AG09319 (cell line): ENCODE measurements at regions not wholly inside any gene's neighbourhood (a gene's known extent, or its start where the extent isn't known, plus 50 kb on each side); places are given as distances from the start of the nearest gene placed in this dataset.

Source experiments
- DNase-seq: peaks from one replicate; pipeline ENCODE4 v3.0.0-alpha.2; 2010; ENCODE audit warnings: low read depth; ENCODE audit errors: extremely low read depth
- TF ChIP-seq, protein P1 (sequence below): IDR thresholded peaks from 2 replicates; pipeline ENCODE4 v1.5.1; 2011; ENCODE audit warnings: low read depth, mild to moderate bottlenecking, inconsistent platforms, low read length, moderate library complexity

DNA sequence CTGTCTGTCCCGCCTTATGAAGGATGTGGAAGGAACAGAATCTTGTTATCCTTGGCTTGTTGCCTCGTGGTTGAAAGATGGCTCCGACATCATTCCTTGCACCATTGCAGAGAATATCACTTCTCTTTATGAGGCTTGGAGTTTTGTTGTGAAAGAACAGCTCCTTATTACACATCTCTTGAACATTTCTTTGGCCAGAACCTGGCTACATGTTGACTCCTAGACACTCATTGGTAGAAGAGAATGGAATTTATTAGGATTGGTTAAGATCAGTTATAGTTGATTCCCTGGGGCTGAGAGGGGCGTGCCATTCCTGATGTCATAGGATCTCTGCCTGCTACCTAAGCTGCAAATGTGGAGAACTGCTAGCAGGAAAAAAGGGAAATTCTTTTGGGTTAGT lies 180.5 kb upstream of the CTBP2 start:
- no peak for DNase-seq
- TF ChIP-seq, protein P1, sequence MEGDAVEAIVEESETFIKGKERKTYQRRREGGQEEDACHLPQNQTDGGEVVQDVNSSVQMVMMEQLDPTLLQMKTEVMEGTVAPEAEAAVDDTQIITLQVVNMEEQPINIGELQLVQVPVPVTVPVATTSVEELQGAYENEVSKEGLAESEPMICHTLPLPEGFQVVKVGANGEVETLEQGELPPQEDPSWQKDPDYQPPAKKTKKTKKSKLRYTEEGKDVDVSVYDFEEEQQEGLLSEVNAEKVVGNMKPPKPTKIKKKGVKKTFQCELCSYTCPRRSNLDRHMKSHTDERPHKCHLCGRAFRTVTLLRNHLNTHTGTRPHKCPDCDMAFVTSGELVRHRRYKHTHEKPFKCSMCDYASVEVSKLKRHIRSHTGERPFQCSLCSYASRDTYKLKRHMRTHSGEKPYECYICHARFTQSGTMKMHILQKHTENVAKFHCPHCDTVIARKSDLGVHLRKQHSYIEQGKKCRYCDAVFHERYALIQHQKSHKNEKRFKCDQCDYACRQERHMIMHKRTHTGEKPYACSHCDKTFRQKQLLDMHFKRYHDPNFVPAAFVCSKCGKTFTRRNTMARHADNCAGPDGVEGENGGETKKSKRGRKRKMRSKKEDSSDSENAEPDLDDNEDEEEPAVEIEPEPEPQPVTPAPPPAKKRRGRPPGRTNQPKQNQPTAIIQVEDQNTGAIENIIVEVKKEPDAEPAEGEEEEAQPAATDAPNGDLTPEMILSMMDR: no peak

DNA sequence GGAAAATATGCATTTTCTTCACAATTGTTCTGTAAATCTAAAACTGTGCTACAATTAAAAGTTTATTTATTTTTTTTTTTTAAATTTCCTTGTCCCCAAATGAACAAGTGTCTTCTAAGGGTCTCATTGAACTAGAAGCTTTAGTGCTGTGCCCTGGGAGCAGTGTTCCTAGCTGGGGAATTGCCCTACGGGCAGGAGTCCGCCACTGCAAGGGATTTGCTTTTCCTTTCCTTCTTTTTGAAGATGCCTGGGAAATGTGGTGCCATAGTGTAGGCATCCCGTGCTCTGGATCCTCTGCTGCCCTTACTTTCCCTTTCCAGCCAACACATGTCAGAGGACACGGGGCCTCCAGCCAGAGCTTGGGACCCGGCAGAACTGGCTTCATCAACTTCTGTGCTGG lies 177.1 kb upstream of the CTBP2 start:
- TF ChIP-seq, protein P1: no peak
- DNase-seq: no peak

DNA sequence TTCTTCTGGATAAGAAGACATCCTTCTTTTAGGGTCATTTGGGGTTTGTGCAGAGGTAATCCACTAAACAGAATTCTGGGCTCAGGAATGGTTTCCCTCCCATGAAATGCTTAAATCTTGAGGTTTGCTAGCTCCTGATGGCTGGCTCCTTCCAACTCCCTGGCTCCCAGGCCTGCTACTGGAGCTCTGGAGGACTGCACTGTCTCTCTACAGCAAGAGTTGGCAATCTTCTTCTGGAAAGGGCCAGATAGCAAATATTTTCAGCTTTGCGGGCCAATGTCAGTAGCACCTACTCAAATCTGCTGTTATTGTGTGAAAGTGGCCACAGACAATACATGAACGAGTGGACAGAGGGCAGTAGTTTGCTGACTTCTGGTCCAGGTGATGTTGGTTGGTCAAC lies 174.2 kb upstream of the CTBP2 start:
- no peak for DNase-seq
- TF ChIP-seq, protein P1: no peak

DNA sequence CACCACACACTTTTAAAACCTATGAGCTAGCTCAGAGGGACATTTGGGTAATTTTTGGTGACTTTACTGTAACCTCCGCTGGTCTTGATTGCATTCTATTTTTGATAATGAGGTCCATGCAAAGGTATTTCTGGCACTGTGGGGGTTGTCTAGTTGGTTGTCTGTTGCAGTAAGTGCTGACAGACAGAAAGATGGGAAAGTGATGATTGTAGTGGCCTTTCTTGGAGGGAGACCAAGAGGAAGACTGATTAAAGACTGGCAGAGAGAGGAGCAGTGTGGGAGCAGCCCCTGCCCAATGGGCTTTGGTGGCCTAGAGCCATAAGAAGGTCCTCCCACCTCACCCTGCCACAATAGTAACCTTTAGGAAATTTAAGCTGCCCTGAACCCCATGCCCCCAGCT lies 173.4 kb upstream of the CTBP2 start:
- TF ChIP-seq, protein P1: no peak
- DNase-seq: no peak

DNA sequence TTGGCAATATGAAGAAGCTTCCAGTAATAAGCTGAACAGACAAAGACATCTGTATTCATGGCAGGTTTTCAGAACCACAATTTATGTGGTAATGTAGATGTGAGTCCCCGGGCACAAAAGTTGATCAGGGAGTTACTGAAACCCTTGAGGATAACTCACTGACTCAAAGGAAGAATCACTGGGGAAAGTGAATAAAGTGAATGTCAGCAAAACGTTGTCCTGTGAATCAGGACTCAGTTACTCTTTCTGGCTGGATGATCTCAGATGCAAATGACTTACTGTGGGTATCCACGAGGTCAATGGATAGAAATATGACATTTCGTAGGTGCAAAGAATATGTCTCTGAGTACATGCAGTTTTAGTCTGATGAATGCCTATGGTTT lies 172.8 kb upstream of the CTBP2 start:
- TF ChIP-seq, protein P1: no peak

DNA sequence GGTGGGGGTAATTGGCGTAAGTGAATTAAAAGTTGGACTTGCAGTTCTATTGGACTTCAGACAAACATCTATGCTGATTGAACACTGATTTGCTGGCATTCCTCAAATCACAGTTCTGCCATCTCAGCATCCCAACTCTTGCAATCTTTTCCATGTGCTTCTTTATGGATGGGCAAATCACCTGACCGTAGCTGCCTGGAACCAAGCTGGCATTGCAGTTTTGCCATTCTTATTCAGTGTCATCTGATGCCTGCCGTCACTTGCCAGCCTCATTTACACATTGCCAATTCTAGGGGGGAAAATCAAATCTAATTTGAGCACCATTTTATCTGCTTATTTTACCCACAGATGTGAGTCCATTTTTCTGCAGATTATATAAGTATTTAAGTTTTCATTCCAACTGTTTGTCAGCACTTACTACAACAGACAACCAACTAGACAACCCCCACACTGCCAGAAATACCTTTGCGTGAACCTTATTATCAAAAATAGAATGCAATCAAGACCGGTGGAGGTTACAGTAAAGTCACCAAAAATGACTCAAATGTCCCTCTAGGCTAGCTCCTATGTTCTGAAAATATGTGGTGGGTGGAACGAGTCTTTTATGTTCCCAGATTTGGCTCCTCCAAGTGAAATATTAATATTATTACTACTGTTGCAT lies 172.3 kb upstream of the CTBP2 start:
- TF ChIP-seq, protein P1: no peak

More for the DNA sequence above, 172.8 kb upstream of the CTBP2 start:
- DNase-seq: no peak

DNA sequence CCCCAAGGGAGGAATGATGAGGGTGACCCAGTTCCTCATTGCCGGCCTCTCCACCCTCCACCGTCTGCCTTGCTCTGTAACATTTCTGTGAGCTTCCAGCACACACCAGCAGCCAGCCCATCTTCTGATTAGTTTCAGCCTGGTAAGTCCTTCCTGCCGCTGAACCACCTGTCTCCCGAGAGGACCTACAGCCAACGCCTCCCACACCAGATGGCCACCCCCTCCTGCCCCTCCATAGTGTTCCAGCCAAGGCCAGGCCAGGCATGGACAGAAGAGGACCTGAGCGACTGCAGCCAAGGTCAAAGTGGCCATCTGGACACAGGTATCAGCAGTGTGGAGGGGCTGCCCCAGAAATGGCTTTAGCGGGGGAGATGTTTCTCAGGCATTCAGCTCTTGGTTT lies 170.7 kb upstream of the CTBP2 start:
- DNase-seq: no peak
- TF ChIP-seq, protein P1: no peak

More for the DNA sequence above, 172.3 kb upstream of the CTBP2 start:
- no peak for DNase-seq
